SK-N-MC (cell line): ENCODE measurements at regions not wholly inside any gene's neighbourhood (a gene's known extent, or its start where the extent isn't known, plus 50 kb on each side); places are given as distances from the start of the nearest gene placed in this dataset.

ENCODE experiments used
- EZH2 ChIP-seq: fragments of 200-600 bp; sonication (generic); IDR thresholded peaks from one replicate; pipeline ENCODE4 v1.6.1; 2017; ENCODE audit warnings: antibody characterized with exemption
- FOXP2 ChIP-seq: optimal IDR thresholded peaks from 2 replicates; pipeline ENCODE3; 2011; ENCODE audit warnings: mild to moderate bottlenecking, moderate library complexity; ENCODE audit not compliant: insufficient read depth; ENCODE audit errors: extremely low read length, control extremely low read depth
- POLR2AphosphoS5 ChIP-seq: IDR thresholded peaks from 2 replicates; pipeline ENCODE4 v1.6.1; 2012; ENCODE audit warnings: mild to moderate bottlenecking, low read depth, low read length, borderline replicate concordance

GRCh38 chr1:214107322-214108096, 119.7 kb downstream of the PROX1 start:
- TF ChIP-seq POLR2AphosphoS5: no peak
- TF ChIP-seq EZH2: no peak
- no peak for TF ChIP-seq FOXP2
